Neural crest cell (in vitro differentiated cells): ENCODE measurements at regions not wholly inside any gene's neighbourhood (a gene's known extent, or its start where the extent isn't known, plus 50 kb on each side); places are given as distances from the start of the nearest gene placed in this dataset.
"Not testable (repeated sequence)": the region's sequence is repeated elsewhere in the genome, so short reads cannot be mapped to it uniquely, and the experiment has no call there.

ENCODE experiments used
- DNase-seq: peaks from one replicate; pipeline ENCODE4 v3.0.0; 2021; ENCODE audit warnings: low read depth, mixed read lengths, low spot score
- H3K27ac Mint-ChIP-seq: one replicate; pipeline ENCODE4 v1.8.0; 2021; ENCODE audit warnings: mild to moderate bottlenecking, mixed read lengths; ENCODE audit not compliant: unreplicated experiment
- H3K27me3 Mint-ChIP-seq: 2 replicates; pipeline ENCODE4 v1.8.0; 2021; ENCODE audit warnings: low read depth, mild to moderate bottlenecking, mixed read lengths
- H3K36me3 Mint-ChIP-seq: 2 replicates; pipeline ENCODE4 v1.8.0; 2021; ENCODE audit warnings: low read depth, mild to moderate bottlenecking, mixed read lengths
- H3K4me1 Mint-ChIP-seq: 2 replicates; pipeline ENCODE4 v1.8.0; 2021; ENCODE audit warnings: mixed read lengths
- H3K4me3 Mint-ChIP-seq: one replicate; pipeline ENCODE4 v1.8.0; 2021; ENCODE audit warnings: mild to moderate bottlenecking, mixed read lengths
- H3K9me3 Mint-ChIP-seq: 2 replicates; pipeline ENCODE4 v1.8.0; 2021; ENCODE audit warnings: mixed read lengths
- CTCF ChIP-seq: fragments of 200-600 bp; sonication (generic); conservative IDR thresholded peaks from 2 replicates; pipeline ENCODE4 v1.5.0; 2021; ENCODE audit warnings: antibody characterized with exemption, mild to moderate bottlenecking

GRCh38 chr12:112710414-112710813 lies 81.1 kb upstream of the RPH3A start:
- DNase-seq: no peak
- peaks cover 21% of the 10 kb centered on the region for H3K27me3 Mint-ChIP-seq
- no peaks in the 10 kb centered on the region for H3K9me3 Mint-ChIP-seq
- no peaks in the 10 kb centered on the region for H3K36me3 Mint-ChIP-seq
- H3K4me3 Mint-ChIP-seq: no peak overlapping the region
- H3K27ac Mint-ChIP-seq: no peak overlapping the region
- no peaks in the 10 kb centered on the region for H3K4me1 Mint-ChIP-seq
- no peak for TF ChIP-seq CTCF

- Mint-ChIP-seq H3K36me3 (no peaks in the 10 kb centered on the region), H3K4me3 (no peak overlapping the region), H3K9me3 (no peaks in the 10 kb centered on the region), H3K27ac (no peak overlapping the region), H3K4me1 (no peaks in the 10 kb centered on the region), H3K27me3 (peaks cover 21% of the 10 kb centered on the region)
- TF ChIP-seq CTCF: no peak
- no peak for DNase-seq
Measured at GRCh38 chr12:112711026-112711425, 80.5 kb upstream of the RPH3A start.

GRCh38 chr12:112711507-112711906 lies 80.0 kb upstream of the RPH3A start:
- H3K4me1 Mint-ChIP-seq: no peaks in the 10 kb centered on the region
- no peak for TF ChIP-seq CTCF
- H3K9me3 Mint-ChIP-seq: no peaks in the 10 kb centered on the region
- no peak for DNase-seq
- no peak overlapping the region for H3K4me3 Mint-ChIP-seq
- H3K27ac Mint-ChIP-seq: no peak overlapping the region
- no peaks in the 10 kb centered on the region for H3K36me3 Mint-ChIP-seq
- H3K27me3 Mint-ChIP-seq: peaks cover 17% of the 10 kb centered on the region

GRCh38 chr12:112712751-112713150 lies 78.8 kb upstream of the RPH3A start:
- not testable (repeated sequence) for H3K27ac Mint-ChIP-seq, H3K4me1 Mint-ChIP-seq, H3K36me3 Mint-ChIP-seq, H3K9me3 Mint-ChIP-seq, DNase-seq, H3K4me3 Mint-ChIP-seq
- peaks cover 17% of the 10 kb centered on the region for H3K27me3 Mint-ChIP-seq

GRCh38 chr12:112713471-112713870 lies 78.1 kb upstream of the RPH3A start:
- DNase-seq: no peak
- H3K36me3 Mint-ChIP-seq: no peaks in the 10 kb centered on the region
- H3K4me3 Mint-ChIP-seq: no peak overlapping the region
- H3K9me3 Mint-ChIP-seq: no peaks in the 10 kb centered on the region
- H3K27me3 Mint-ChIP-seq: peaks cover 12% of the 10 kb centered on the region
- no peaks in the 10 kb centered on the region for H3K4me1 Mint-ChIP-seq
- H3K27ac Mint-ChIP-seq: no peak overlapping the region
- no peak for TF ChIP-seq CTCF

- Mint-ChIP-seq H3K4me3 (no peak overlapping the region), H3K36me3 (no peaks in the 10 kb centered on the region), H3K27me3 (peaks cover 12% of the 10 kb centered on the region), H3K9me3 (no peaks in the 10 kb centered on the region), H3K4me1 (no peaks in the 10 kb centered on the region), H3K27ac (no peak overlapping the region)
- TF ChIP-seq CTCF: no peak
- no peak for DNase-seq
Measured at GRCh38 chr12:112714166-112714710, 77.3 kb upstream of the RPH3A start.
